ENCODE measurements at regions not wholly inside any gene's neighbourhood (a gene's known extent, or its start where the extent isn't known, plus 50 kb on each side); places are given as distances from the start of the nearest gene placed in this dataset.

GRCh38 chrX:122910697-122911096, 273.4 kb upstream of the GRIA3 start:
- H3K4me1 ChIP-seq (ENCODE audit: insufficient read depth) = no peaks in the 10 kb centered on the region
- H3K4me3 ChIP-seq = no peak overlapping the region
- H3K36me3 ChIP-seq = no peaks in the 10 kb centered on the region
- DNase-seq = no peak
- no peaks in the 10 kb centered on the region for H3K9me3 ChIP-seq
- no peaks in the 10 kb centered on the region for H3K27me3 ChIP-seq
- intact Hi-C loops (cut with DNase I) = no loop called here
- no peak overlapping the region for H3K27ac ChIP-seq
- no peak for TF ChIP-seq EP300 (IDR thresholded peaks at IDR 0.05)
- TF ChIP-seq POLR2A (IDR thresholded peaks at IDR 0.05) = no peak
- TF ChIP-seq CTCF (IDR thresholded peaks at IDR 0.05) = no peak
- 27 to 61% (median 50%) methylated on average over 2 of the region's 2 CpGs for WGBS, 3 donors

GRCh38 chrX:122913134-122913533, 270.9 kb upstream of the GRIA3 start:
- Histone ChIP-seq H3K9me3 (no peaks in the 10 kb centered on the region), H3K27ac (no peak overlapping the region), H3K4me1 (ENCODE audit: insufficient read depth) (no peaks in the 10 kb centered on the region), H3K4me3 (no peak overlapping the region), H3K27me3 (no peaks in the 10 kb centered on the region), H3K36me3 (no peaks in the 10 kb centered on the region)
- DNase-seq = no peak
- WGBS, 3 donors = 84 to 85% (median 84%) methylated on average over 1 of the region's 1 CpG
- TF ChIP-seq CTCF (IDR thresholded peaks at IDR 0.05) = no peak
- no peak for TF ChIP-seq EP300 (IDR thresholded peaks at IDR 0.05)
- TF ChIP-seq POLR2A (IDR thresholded peaks at IDR 0.05) = no peak
- intact Hi-C loops (cut with DNase I) = no loop called here

- no peak for DNase-seq
- TF ChIP-seq CTCF (IDR thresholded peaks at IDR 0.05) (no peak), POLR2A (IDR thresholded peaks at IDR 0.05) (no peak), EP300 (IDR thresholded peaks at IDR 0.05) (no peak)
- H3K36me3 ChIP-seq = no peaks in the 10 kb centered on the region
- H3K9me3 ChIP-seq = no peaks in the 10 kb centered on the region
- H3K27ac ChIP-seq = no peak overlapping the region
- intact Hi-C loops (cut with DNase I) = no loop called here
- H3K4me1 ChIP-seq (ENCODE audit: insufficient read depth) = no peaks in the 10 kb centered on the region
- no peak overlapping the region for H3K4me3 ChIP-seq
- H3K27me3 ChIP-seq = no peaks in the 10 kb centered on the region
- 74 to 86% (median 77%) methylated on average over 1 of the region's 1 CpG for WGBS, 3 donors
Measured at GRCh38 chrX:122913764-122914163, 270.3 kb upstream of the GRIA3 start.

- no peak for DNase-seq
- H3K4me3 ChIP-seq = no peak overlapping the region
- intact Hi-C loops (cut with DNase I) = no loop called here
- H3K27ac ChIP-seq = no peak overlapping the region
- TF ChIP-seq CTCF (IDR thresholded peaks at IDR 0.05) = no peak
- TF ChIP-seq EP300 (IDR thresholded peaks at IDR 0.05) = no peak
- no peaks in the 10 kb centered on the region for H3K4me1 ChIP-seq (ENCODE audit: insufficient read depth)
- H3K27me3 ChIP-seq = no peaks in the 10 kb centered on the region
- 77 to 95% (median 86%) methylated on average over 5 of the region's 5 CpGs for WGBS, 3 donors
- H3K9me3 ChIP-seq = no peaks in the 10 kb centered on the region
- H3K36me3 ChIP-seq = no peaks in the 10 kb centered on the region
Measured at GRCh38 chrX:122914256-122914655, 269.8 kb upstream of the GRIA3 start.

- no peak overlapping the region for H3K27ac ChIP-seq
- no peaks in the 10 kb centered on the region for H3K36me3 ChIP-seq
- H3K4me3 ChIP-seq = no peak overlapping the region
- TF ChIP-seq CTCF (IDR thresholded peaks at IDR 0.05) (no peak), POLR2A (IDR thresholded peaks at IDR 0.05) (no peak), EP300 (IDR thresholded peaks at IDR 0.05) (no peak)
- no peaks in the 10 kb centered on the region for H3K9me3 ChIP-seq
- WGBS, 3 donors = 54 to 78% (median 64%) methylated on average over 1 of the region's 1 CpG
- DNase-seq = no peak
- H3K27me3 ChIP-seq = no peaks in the 10 kb centered on the region
- intact Hi-C loops (cut with DNase I) = no loop called here
- no peaks in the 10 kb centered on the region for H3K4me1 ChIP-seq (ENCODE audit: insufficient read depth)
Measured at GRCh38 chrX:122934131-122934530, 249.9 kb upstream of the GRIA3 start.

All from ovary (tissue), 7 donors.